ENCODE measurements at regions not wholly inside any gene's neighbourhood (a gene's known extent, or its start where the extent isn't known, plus 50 kb on each side); places are given as distances from the start of the nearest gene placed in this dataset.

GRCh38 chr4:144574000-144574399 lies 72.0 kb upstream of the HHIP start:
- DNase-seq (ENCODE audit: low read depth): no peak

- no peak for DNase-seq (ENCODE audit: low read depth)
Observed at GRCh38 chr4:144574509-144574908, 71.4 kb upstream of the HHIP start.

- DNase-seq (ENCODE audit: low read depth): no peak
Observed at GRCh38 chr4:144575181-144575580, 70.8 kb upstream of the HHIP start.

GRCh38 chr4:144578681-144579080 lies 67.3 kb upstream of the HHIP start:
- peak; percentile 54 for DNase-seq (ENCODE audit: low read depth)

GRCh38 chr4:144579411-144580030 lies 66.4 kb upstream of the HHIP start:
- peak; percentile 85 for DNase-seq (ENCODE audit: low read depth)

- no peak for DNase-seq (ENCODE audit: low read depth)
Observed at GRCh38 chr4:144580430-144580829, 65.5 kb upstream of the HHIP start.

GRCh38 chr4:144582105-144582850 lies 63.7 kb upstream of the HHIP start:
- DNase-seq (ENCODE audit: low read depth): peak; percentile 47

GRCh38 chr4:144582975-144583374 lies 63.0 kb upstream of the HHIP start:
- peak; percentile 37 for DNase-seq (ENCODE audit: low read depth)

GRCh38 chr4:144583658-144584057 lies 62.3 kb upstream of the HHIP start:
- DNase-seq (ENCODE audit: low read depth): peak; percentile 87

GRCh38 chr4:144584428-144584827 lies 61.5 kb upstream of the HHIP start:
- no peak for DNase-seq (ENCODE audit: low read depth)

GRCh38 chr4:144589512-144589911 lies 56.4 kb upstream of the HHIP start:
- no peak for DNase-seq (ENCODE audit: low read depth)

GRCh38 chr4:144590020-144590419 lies 55.9 kb upstream of the HHIP start:
- no peak for DNase-seq (ENCODE audit: low read depth)

GRCh38 chr4:144591401-144591800 lies 54.6 kb upstream of the HHIP start:
- peak; percentile 88 for DNase-seq (ENCODE audit: low read depth)

GRCh38 chr4:144592264-144592663 lies 53.7 kb upstream of the HHIP start:
- DNase-seq (ENCODE audit: low read depth): peak; percentile 27

- peak; percentile 18 for DNase-seq (ENCODE audit: low read depth)
Observed at GRCh38 chr4:144594471-144594986, 51.4 kb upstream of the HHIP start.

GRCh38 chr4:144595681-144596080 lies 50.3 kb upstream of the HHIP start:
- no peak for DNase-seq (ENCODE audit: low read depth)

All from iris pigment epithelial cell (primary cell).